ENCODE measurements at regions not wholly inside any gene's neighbourhood (a gene's known extent, or its start where the extent isn't known, plus 50 kb on each side); places are given as distances from the start of the nearest gene placed in this dataset.

- Histone ChIP-seq H2AFZ (ENCODE audit: low read length) (no peak overlapping the region), H3K4me1 (ENCODE audit: insufficient read depth, low read length, poor library complexity, severe bottlenecking) (no peaks in the 10 kb centered on the region)
These were observed 78.0 kb downstream of the CYRIA start for GRCh38 chr2:16587601-16588000.

GRCh38 chr2:16584824-16585540, 80.7 kb downstream of the CYRIA start:
- Histone ChIP-seq H3K36me3 (ENCODE audit: insufficient read depth, low read length) (no peaks in the 10 kb centered on the region), H3K4me1 (ENCODE audit: insufficient read depth, low read length, poor library complexity, severe bottlenecking) (no peaks in the 10 kb centered on the region), H4K20me1 (ENCODE audit: insufficient read depth, low read length, poor library complexity, severe bottlenecking) (no peaks in the 10 kb centered on the region), H3K4me3 (ENCODE audit: low read length, poor library complexity, severe bottlenecking) (no peak overlapping the region), H3K4me2 (ENCODE audit: low read depth, low read length, poor library complexity, severe bottlenecking) (no peak overlapping the region), H3K9ac (ENCODE audit: low read depth, low read length, poor library complexity, severe bottlenecking) (no peak overlapping the region), H3K79me2 (ENCODE audit: insufficient read depth, low read length) (no peaks in the 10 kb centered on the region), H3F3A (ENCODE audit: low read depth) (no peaks in the 10 kb centered on the region), H3K27me3 (ENCODE audit: insufficient read depth, low read length, poor library complexity, severe bottlenecking) (no peaks in the 10 kb centered on the region), H3K9me3 (ENCODE audit: insufficient read depth, low read depth, low read length) (no peaks in the 10 kb centered on the region), H3K9me2 (replicated peaks; ENCODE audit: low read depth, low read length) (no peaks in the 10 kb centered on the region), H2AFZ (ENCODE audit: low read length) (no peak overlapping the region)
- TF ChIP-seq EZH2phosphoT487 (IDR thresholded peaks at IDR 0.05; ENCODE audit: borderline replicate concordance) = no peak
- TF ChIP-seq CTCF (conservative IDR thresholded peaks at IDR 0.05; ENCODE audit: low read length) = no peak

More at GRCh38 chr2:16587601-16588000, 78.0 kb downstream of the CYRIA start:
- no peaks in the 10 kb centered on the region for H3F3A ChIP-seq (ENCODE audit: low read depth)
- no peaks in the 10 kb centered on the region for H4K20me1 ChIP-seq (ENCODE audit: insufficient read depth, low read length, poor library complexity, severe bottlenecking)
- H3K4me3 ChIP-seq (ENCODE audit: low read length, poor library complexity, severe bottlenecking) = no peak overlapping the region
- H3K4me2 ChIP-seq (ENCODE audit: low read depth, low read length, poor library complexity, severe bottlenecking) = no peak overlapping the region
- no peak overlapping the region for H3K9ac ChIP-seq (ENCODE audit: low read depth, low read length, poor library complexity, severe bottlenecking)
- no peaks in the 10 kb centered on the region for H3K9me2 ChIP-seq (replicated peaks; ENCODE audit: low read depth, low read length)
- H3K27me3 ChIP-seq (ENCODE audit: insufficient read depth, low read length, poor library complexity, severe bottlenecking) = no peaks in the 10 kb centered on the region
- no peaks in the 10 kb centered on the region for H3K36me3 ChIP-seq (ENCODE audit: insufficient read depth, low read length)
- H3K79me2 ChIP-seq (ENCODE audit: insufficient read depth, low read length) = no peaks in the 10 kb centered on the region
- TF ChIP-seq EZH2phosphoT487 (IDR thresholded peaks at IDR 0.05; ENCODE audit: borderline replicate concordance) = no peak
- TF ChIP-seq CTCF (conservative IDR thresholded peaks at IDR 0.05; ENCODE audit: low read length) = no peak
- no peaks in the 10 kb centered on the region for H3K9me3 ChIP-seq (ENCODE audit: insufficient read depth, low read depth, low read length)

GRCh38 chr2:16584084-16584483, 81.5 kb downstream of the CYRIA start:
- TF ChIP-seq EZH2phosphoT487 (IDR thresholded peaks at IDR 0.05; ENCODE audit: borderline replicate concordance) (no peak), CTCF (conservative IDR thresholded peaks at IDR 0.05; ENCODE audit: low read length) (no peak)
- no peak overlapping the region for H3K4me3 ChIP-seq (ENCODE audit: low read length, poor library complexity, severe bottlenecking)
- no peaks in the 10 kb centered on the region for H3K9me2 ChIP-seq (replicated peaks; ENCODE audit: low read depth, low read length)
- no peaks in the 10 kb centered on the region for H4K20me1 ChIP-seq (ENCODE audit: insufficient read depth, low read length, poor library complexity, severe bottlenecking)
- H3K27me3 ChIP-seq (ENCODE audit: insufficient read depth, low read length, poor library complexity, severe bottlenecking) = no peaks in the 10 kb centered on the region
- H3K9me3 ChIP-seq (ENCODE audit: insufficient read depth, low read depth, low read length) = no peaks in the 10 kb centered on the region
- H3K9ac ChIP-seq (ENCODE audit: low read depth, low read length, poor library complexity, severe bottlenecking) = no peak overlapping the region
- no peaks in the 10 kb centered on the region for H3K4me1 ChIP-seq (ENCODE audit: insufficient read depth, low read length, poor library complexity, severe bottlenecking)
- H3K4me2 ChIP-seq (ENCODE audit: low read depth, low read length, poor library complexity, severe bottlenecking) = no peak overlapping the region
- no peaks in the 10 kb centered on the region for H3F3A ChIP-seq (ENCODE audit: low read depth)
- H3K36me3 ChIP-seq (ENCODE audit: insufficient read depth, low read length) = no peaks in the 10 kb centered on the region
- H3K79me2 ChIP-seq (ENCODE audit: insufficient read depth, low read length) = no peaks in the 10 kb centered on the region
- no peak overlapping the region for H2AFZ ChIP-seq (ENCODE audit: low read length)
